GM12892 (cell line): ENCODE measurements at regions not wholly inside any gene's neighbourhood (a gene's known extent, or its start where the extent isn't known, plus 50 kb on each side); places are given as distances from the start of the nearest gene placed in this dataset.

Experiments
- DNase-seq: peaks from one replicate; pipeline ENCODE4 v3.0.0; 2011; ENCODE audit not compliant: insufficient read length
- FAIRE-seq: peaks from 2 replicates; lab custom pipeline; 2011; peaks lifted over from hg19 to GRCh38; lab: Jason Lieb, UNC
- POLR2A ChIP-seq: IDR thresholded peaks from 2 replicates; pipeline ENCODE4 v1.6.1; 2011; ENCODE audit warnings: low read depth, low read length, control low read depth
- POLR2AphosphoS5 ChIP-seq: IDR thresholded peaks from 2 replicates; pipeline ENCODE4 v1.6.1; 2011; ENCODE audit warnings: low read depth, low read length, control low read depth
- TAF1 ChIP-seq: IDR thresholded peaks from 2 replicates; pipeline ENCODE4 v1.6.1; 2011; ENCODE audit warnings: low read depth, mild to moderate bottlenecking, control low read depth, low read length, borderline replicate concordance

DNA sequence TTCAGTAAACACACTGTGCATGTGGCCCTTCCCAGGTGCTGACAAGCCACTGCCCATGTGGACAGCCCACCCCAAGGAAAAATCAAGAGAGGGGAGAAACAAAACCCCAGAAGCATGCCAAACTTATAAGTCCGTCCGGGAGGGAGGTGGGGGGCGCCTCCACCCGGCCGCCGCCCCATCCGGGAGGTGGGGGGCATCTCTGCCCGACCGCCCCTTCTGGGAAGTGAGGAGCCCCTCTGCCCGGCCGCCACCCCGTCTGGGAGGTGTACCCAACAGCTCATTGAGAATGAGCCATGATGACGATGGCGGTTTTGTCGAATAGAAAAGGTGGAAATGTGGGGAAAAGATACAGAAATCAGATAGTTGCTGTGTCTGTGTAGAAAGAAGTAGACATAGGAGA lies 53.8 kb upstream of the C2CD4B start:
- TF ChIP-seq POLR2A (no peak), TAF1 (no peak), POLR2AphosphoS5 (no peak)
- FAIRE-seq (no peak), DNase-seq (no peak)

DNA sequence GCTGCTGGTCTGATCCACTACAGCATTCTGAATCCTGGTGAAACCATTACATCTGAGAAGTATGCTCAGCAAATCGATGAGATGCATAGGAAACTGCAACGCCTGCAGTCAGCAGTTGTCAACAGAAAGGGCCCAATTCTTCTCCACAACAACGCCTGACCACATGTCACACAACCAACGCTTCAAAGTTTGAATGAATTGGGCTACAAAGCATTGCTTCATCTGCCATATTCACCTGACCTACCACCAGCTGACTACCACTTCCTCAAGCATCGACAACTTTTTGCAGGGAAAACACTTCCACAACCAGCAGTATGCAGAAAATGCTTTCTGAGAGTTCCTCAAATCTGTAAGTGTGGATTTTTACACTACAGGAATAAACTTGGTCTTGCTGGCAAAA lies 54.7 kb upstream of the C2CD4B start:
- FAIRE-seq = no peak
- TF ChIP-seq POLR2A (no peak), TAF1 (no peak), POLR2AphosphoS5 (no peak)

DNA sequence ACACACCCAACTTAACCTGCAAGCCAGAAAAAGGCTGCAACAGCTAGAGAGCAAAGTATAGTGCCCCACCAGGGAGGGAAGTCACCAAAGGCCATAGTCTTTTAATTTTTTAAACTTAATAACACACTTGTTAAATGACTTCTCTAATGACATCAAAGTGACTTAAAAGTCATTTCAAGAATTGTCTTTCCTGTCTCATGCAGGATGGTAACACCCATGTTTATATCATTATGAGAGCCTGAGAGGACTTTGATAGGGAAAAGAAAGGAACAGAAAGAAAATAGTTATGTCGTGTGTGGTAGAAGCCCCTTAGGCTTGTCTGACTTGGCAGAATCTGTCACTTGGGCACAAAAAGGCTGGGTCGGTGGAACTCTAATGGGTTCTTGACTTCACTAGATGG lies 57.9 kb upstream of the C2CD4B start:
- TF ChIP-seq POLR2A (no peak), TAF1 (no peak), POLR2AphosphoS5 (no peak)
- no peak for FAIRE-seq
- no peak for DNase-seq

More for the DNA sequence above, 54.7 kb upstream of the C2CD4B start:
- no peak for DNase-seq

DNA sequence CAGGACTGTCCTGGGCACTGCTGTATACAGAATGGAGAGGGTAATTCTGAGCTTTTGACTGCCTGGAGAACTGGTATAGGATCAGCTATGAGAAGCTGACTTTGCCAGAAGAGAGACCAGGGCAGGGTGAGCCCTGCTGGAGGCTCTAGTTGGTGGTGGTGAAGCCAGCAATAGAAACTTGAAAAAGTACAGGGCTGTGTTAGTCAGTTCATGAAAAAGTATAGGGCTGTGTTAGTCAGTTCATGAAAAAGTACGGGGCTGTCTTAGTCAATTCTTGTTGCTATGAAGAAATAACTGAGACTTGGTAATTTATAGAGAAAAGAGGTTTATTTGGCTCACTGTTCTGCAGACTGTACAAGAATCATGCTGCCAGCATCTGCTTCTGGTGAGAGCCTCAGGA lies 63.5 kb upstream of the C2CD4B start:
- no peak for DNase-seq
- TF ChIP-seq POLR2AphosphoS5 (no peak), TAF1 (no peak), POLR2A (no peak)
- FAIRE-seq = no peak

DNA sequence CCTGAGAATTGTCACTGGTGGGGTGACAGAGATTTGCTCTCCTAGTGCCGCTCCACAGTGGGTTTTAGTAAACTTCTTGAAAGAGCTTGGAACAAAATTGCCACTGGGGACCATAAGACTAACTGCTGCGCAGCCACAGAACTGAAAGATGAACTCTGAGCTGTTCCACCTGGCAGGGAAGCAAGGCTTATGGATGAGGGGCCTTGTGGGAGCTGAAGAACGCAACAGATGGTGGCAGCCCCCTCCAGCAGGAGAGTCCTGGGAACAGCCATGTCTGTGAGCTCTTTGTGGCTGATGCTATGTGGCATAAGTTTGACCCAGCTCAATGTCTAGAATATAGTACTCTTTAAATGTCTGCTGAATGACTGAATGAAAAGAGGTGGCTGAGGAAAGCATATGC lies 66.8 kb upstream of the C2CD4B start:
- no peak for TF ChIP-seq TAF1
- TF ChIP-seq POLR2A = no peak
- FAIRE-seq (no peak), DNase-seq (no peak)

DNA sequence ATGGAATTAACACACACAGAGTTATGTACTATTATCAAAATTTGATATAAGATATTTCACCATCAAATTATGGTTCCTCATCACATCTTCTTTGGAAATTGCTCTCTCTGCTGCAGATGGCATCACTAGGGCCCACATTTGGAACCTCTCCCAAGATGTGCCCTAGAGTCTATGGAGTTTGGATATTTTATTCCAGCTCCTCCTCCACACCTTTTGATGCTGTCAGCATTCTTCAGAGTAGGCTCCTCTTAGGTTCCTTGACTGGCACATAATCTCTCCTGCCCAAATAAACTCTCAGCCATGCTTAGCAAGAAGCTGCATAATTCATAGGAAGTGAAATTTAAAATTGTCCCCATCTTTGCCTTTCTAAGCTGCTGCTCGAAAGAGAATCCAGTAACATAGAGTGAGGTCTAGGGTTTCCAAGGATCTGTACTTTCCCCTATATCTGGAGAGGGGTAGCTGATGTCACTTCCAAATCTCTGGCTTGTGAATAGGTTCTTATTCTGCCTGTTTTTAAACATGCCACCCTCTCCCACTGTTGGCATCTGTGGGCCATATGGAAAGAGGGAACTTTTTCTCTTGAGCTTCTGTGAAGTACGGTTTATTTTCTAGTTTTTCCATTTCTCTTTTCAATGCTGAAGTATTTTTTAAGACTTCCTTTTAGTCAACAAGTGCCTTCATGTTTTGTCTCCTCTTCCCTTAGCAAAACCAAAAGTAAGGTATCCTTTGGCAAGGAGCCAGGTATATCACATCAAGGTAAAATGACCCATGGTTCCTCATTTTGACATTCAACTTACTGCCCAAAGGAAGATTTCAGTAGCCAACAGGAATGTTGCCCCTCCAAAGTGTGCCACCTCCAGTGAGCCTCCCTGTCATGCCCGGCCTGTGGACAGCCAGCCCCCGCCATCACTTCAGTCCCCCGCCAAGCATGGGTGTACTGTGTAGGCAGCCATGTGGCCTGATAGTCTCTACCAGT lies 75.3 kb upstream of the C2CD4B start:
- FAIRE-seq (peak; percentile 66), DNase-seq (no peak)
- TF ChIP-seq TAF1 = no peak
- no peak for TF ChIP-seq POLR2A
- TF ChIP-seq POLR2AphosphoS5 = no peak

DNA sequence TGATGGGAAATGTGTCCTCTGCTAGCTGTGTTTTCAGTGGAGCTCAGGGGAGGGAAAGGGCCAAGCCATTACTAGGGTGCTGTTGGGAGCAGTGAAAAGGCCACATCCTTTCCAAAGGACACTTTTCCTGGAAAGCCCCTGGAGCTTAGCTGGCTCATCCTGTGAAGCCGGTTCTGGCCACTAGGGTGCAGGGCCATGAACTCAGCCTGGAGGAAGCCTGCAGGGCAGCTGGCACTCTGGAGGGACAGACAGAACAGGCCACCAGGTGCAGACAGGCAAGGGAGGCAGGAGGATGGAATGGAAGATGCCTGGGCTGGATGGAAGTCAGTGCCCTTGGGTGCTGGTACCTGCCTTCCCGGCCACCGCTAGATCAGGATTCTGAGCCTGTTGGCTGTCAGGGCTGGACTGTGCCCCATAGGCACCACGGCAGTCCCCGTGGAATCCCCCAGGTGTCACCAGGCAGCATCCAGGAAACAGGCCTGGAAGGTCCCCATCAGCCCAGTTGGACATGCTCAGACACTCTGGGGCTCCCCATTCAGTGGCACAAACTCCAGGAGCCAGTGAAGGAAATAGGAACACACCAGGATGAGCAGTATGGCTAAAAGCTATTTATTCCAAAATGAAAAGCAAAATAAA lies 76.2 kb upstream of the C2CD4B start:
- no peak for DNase-seq
- FAIRE-seq = peak; percentile 73
- TF ChIP-seq POLR2A = no peak
- no peak for TF ChIP-seq POLR2AphosphoS5
- TF ChIP-seq TAF1 = no peak

DNA sequence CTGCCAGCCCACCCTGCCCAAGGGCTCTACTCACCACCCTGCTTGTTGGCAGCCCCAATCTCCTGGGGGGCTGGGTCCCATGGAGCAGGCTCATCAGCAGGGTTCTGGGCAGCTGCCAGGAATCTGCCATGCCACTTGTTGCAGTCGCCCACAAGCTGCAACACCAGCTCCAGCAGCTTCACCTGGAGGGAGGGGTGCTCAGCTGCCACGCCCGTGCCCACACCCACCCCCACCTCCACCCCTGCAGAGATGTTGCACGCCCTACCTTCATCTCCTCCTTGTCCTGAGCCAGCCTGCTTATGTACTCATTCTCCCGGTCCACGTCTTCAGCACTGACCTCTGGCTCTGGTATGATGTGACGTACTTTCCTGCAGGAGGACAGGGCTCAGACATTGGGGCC lies 77.9 kb upstream of the C2CD4B start:
- no peak for FAIRE-seq
- DNase-seq = no peak
- TF ChIP-seq POLR2AphosphoS5 (no peak), POLR2A (no peak), TAF1 (no peak)

DNA sequence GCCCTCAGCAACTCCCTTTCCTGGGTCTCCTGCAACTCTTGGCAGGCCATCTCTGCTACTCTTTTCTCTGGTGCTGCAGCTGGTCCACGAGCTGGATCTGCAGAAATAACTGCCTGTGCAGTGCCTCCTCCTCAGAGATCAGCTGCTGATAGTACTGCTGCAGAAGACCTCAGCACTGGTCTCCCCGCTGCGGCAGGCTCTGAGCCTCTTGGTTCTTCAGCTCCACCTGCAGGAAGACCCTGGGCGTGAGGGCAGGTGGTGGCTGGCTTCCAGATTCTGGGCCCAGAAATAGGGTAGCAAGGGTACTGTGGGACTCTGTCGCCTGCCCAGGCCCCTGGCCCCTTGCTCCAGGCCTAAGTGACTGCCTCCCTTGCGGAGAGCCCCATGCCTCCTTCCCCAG lies 79.7 kb upstream of the C2CD4B start:
- TF ChIP-seq POLR2A (no peak), POLR2AphosphoS5 (no peak), TAF1 (no peak)
- FAIRE-seq (no peak), DNase-seq (no peak)

DNA sequence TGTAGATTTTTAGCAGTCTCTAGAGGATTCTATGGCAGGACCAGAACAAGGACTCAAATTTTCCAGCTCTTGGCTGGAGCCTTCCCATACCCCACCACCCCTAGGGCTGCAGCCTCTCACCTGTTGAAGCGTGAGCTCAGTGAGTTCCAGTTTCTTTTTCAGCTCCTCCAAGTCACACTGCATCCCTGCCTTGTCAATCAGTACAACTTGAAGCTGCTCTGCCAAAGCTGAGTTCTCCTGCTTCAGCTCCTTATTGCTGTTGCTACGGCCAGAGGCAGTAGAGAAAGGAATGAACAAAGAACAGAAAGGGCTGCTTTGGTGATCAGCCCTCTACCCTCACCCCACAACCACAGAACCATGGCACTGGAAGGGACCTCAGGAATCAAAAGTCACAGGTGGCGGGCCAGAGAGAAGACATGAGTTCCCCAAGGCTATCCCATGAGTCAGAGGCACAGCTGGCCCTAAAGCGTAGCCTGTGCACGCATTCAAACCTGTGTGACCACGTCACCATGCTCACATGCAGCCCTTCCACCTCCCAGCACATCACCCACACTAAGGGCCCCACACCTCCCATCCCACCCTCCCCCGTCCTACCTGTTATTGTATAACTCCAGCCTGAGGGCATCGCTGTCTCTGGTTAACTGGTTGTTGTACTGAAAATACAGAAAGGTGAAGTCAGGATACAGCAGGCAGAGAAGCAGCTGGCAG lies 83.3 kb upstream of the C2CD4B start:
- FAIRE-seq = no peak
- no peak for DNase-seq
- TF ChIP-seq POLR2AphosphoS5 (no peak), TAF1 (no peak), POLR2A (no peak)

DNA sequence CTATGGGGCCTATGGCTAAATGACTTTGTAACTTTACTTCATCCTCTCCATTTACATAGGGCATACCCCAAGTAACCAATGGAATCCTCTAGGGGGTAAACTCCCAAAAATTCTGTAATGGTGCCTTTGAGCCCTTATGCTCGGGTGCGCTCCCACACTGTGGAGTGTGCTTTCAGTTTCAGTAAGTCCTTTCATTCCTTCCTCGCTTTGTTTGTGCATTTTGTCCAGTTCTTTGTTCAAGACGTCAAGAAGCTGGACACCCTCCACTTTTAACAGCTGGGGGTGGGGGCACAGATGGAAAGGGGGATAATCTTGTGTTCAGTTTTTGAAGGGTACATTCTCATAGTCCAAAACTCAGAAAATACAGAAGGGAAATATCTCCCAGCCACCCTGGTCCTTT lies 84.4 kb upstream of the C2CD4B start:
- no peak for DNase-seq
- no peak for FAIRE-seq
- TF ChIP-seq POLR2A = no peak
- TF ChIP-seq POLR2AphosphoS5 = no peak
- no peak for TF ChIP-seq TAF1

DNA sequence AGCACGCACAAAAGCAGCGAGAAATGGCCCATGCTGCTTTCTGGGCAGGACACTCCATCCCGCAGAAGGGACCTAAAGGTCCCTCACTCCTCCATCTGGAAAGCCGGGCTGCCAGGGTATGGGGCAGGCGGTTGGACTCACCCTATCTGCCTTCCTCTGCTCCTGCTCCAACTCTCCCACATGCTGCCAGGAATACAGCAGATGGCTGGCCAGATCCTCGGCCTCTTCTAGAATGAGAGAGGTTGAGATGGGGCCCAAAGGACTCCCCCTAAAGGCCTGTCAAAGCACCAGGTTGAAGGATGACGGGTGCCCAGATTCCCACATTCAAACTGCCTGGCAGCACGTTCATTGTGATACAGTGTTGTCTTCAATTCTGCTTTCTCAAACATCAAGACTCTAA lies 85.1 kb upstream of the C2CD4B start:
- no peak for DNase-seq
- TF ChIP-seq POLR2A = no peak
- no peak for TF ChIP-seq TAF1
- no peak for TF ChIP-seq POLR2AphosphoS5
- no peak for FAIRE-seq
